ENCODE measurements at regions not wholly inside any gene's neighbourhood (a gene's known extent, or its start where the extent isn't known, plus 50 kb on each side); places are given as distances from the start of the nearest gene placed in this dataset.

DNA sequence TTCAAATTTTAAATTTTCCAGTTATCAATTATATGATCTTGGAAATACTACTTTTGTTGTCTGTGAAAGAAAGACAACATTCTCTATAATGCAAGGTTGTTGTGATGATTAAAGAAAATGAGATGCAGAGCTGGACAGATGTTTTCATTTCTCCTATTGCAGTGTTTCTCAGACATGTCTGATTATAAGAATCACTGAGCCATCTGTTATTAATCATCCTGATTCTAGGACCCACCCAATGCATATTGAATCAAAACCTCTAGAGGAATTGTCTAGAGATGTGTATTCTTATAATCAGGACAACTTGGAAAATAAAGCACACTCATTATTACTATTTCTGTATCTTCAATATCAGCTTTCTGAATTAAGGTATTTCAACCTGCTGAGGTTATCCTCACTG, 121.1 kb upstream of the ASTN2 start:
- TF ChIP-seq ZFX (IDR thresholded peaks at IDR 0.05), result no peak
- no peak for TF ChIP-seq CTCF (conservative IDR thresholded peaks at IDR 0.05)
- H3K27ac ChIP-seq, result no peak overlapping the region

- TF ChIP-seq ZFX (IDR thresholded peaks at IDR 0.05) (no peak), CTCF (conservative IDR thresholded peaks at IDR 0.05) (no peak)
- H3K27ac ChIP-seq, result no peak overlapping the region
Measured at GRCh38 chr9:117535434-117535833, 120.6 kb upstream of the ASTN2 start.

GRCh38 chr9:117528225-117528624, 113.4 kb upstream of the ASTN2 start:
- no peak overlapping the region for H3K27ac ChIP-seq
- no peak for TF ChIP-seq ZFX (IDR thresholded peaks at IDR 0.05)
- TF ChIP-seq CTCF (conservative IDR thresholded peaks at IDR 0.05), result no peak

DNA sequence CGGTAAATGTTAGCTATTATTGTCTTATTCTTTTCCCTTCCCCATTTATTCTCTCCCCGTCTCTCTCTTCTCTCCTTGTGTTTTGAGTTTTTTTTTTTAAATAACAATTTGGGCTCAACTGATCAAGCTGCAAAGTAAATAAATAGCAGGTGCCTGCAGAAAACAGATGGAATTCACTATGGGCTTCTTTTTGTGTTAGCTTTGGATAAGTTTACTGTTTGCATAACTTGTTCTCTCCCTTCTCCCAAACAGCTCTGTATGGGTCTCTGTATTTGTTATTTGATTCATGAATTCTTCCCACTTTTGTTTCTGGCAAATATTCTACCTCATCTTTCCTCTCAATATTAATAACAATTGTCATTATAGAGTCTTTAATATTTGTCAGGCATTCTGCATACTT, 111.8 kb upstream of the ASTN2 start:
- TF ChIP-seq CTCF (conservative IDR thresholded peaks at IDR 0.05) (no peak), ZFX (IDR thresholded peaks at IDR 0.05) (no peak)

DNA sequence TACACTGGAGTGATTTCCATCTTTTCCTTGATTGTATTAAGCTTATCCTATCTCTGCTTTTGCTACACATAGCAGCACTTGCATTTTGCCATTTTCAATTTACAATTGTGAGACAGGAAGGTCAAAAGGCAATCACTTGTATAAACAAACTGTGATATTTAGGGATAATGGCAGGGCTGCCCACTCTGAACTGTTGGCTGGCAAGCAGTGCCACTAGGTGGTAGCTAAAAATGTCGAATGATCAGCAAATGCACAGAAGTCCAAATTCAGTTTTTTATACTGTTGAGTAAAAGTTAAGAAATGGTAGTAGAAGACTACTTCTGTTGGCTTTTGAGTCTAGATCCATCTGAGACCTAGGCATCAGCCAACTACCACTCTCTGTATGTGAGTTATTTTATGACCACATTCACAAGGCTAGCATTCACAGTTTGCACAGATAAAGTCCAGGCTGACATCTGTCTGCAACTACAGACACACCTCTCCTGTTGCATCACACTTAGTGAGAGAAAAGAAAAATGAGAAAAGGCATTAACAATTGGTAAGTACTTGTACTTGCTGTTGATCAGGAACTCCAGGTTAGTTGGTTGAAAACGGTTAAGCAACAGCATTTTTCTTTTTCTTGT, 108.8 kb upstream of the ASTN2 start:
- no peak for TF ChIP-seq ZFX (IDR thresholded peaks at IDR 0.05)
- no peak for TF ChIP-seq CTCF (conservative IDR thresholded peaks at IDR 0.05)
- H3K27ac ChIP-seq, result no peak overlapping the region

More for the DNA sequence above, 111.8 kb upstream of the ASTN2 start:
- no peak overlapping the region for H3K27ac ChIP-seq

DNA sequence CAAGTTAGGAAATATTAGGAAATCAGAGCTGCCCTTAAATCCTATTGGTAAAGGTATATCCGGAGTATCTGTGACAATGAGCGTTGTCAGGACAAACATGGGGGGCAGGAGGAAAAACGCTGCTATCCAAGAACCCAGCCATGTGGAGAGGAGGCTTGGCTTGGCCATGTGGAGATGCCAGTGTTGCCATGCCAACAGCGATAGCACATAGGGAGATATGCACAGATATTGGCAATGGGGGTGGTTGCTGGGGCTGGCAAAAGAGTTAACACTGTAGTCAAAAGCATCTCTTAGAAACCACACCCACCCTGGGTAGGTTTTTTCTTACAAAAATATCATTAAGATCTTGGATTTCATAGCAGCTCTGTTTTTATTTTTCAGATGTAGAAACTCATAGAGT, 106.4 kb upstream of the ASTN2 start:
- no peak overlapping the region for H3K27ac ChIP-seq
- TF ChIP-seq CTCF (conservative IDR thresholded peaks at IDR 0.05) (no peak), ZFX (IDR thresholded peaks at IDR 0.05) (no peak)

- no peak overlapping the region for H3K27ac ChIP-seq
- no peak for TF ChIP-seq CTCF (conservative IDR thresholded peaks at IDR 0.05)
- TF ChIP-seq ZFX (IDR thresholded peaks at IDR 0.05), result no peak
Measured at GRCh38 chr9:117516676-117517632, 102.1 kb upstream of the ASTN2 start.
